Neuron (in vitro differentiated cells): ENCODE measurements at regions not wholly inside any gene's neighbourhood (a gene's known extent, or its start where the extent isn't known, plus 50 kb on each side); places are given as distances from the start of the nearest gene placed in this dataset.

Experiments
- H2AFZ ChIP-seq: one replicate; pipeline ENCODE4 v1.6.1; 2013; ENCODE audit warnings: low read depth, mild to moderate bottlenecking, inconsistent platforms, low read length, moderate library complexity
- H3K27me3 ChIP-seq: one replicate; pipeline ENCODE4 v1.6.1; 2013; ENCODE audit warnings: low read length; ENCODE audit not compliant: insufficient read depth
- H3K36me3 ChIP-seq: one replicate; pipeline ENCODE4 v1.6.1; 2013; ENCODE audit warnings: low read length; ENCODE audit not compliant: insufficient read depth
- H3K4me1 ChIP-seq: one replicate; pipeline ENCODE4 v1.6.1; 2013; ENCODE audit warnings: low read length; ENCODE audit not compliant: insufficient read depth
- H3K4me3 ChIP-seq: 2 replicates; pipeline ENCODE4 v1.5.1; 2013; ENCODE audit warnings: mild to moderate bottlenecking, low read length, moderate library complexity
- H3K9me3 ChIP-seq: one replicate; pipeline ENCODE4 v1.6.1; 2013; ENCODE audit warnings: low read length

- Histone ChIP-seq H3K9me3 (no peaks in the 10 kb centered on the region), H3K4me3 (no peak overlapping the region)
Measured at GRCh38 chr4:146124023-146124680, 51.4 kb upstream of the LSM6 start.

GRCh38 chr4:146123231-146123630 is 52.3 kb upstream of the LSM6 start:
- H3K4me3 ChIP-seq: no peak overlapping the region
- H2AFZ ChIP-seq: no peak overlapping the region
- no peaks in the 10 kb centered on the region for H3K36me3 ChIP-seq

More at GRCh38 chr4:146124023-146124680, 51.4 kb upstream of the LSM6 start:
- no peaks in the 10 kb centered on the region for H3K36me3 ChIP-seq
- peaks cover 3% of the 10 kb centered on the region for H3K27me3 ChIP-seq
- no peaks in the 10 kb centered on the region for H3K4me1 ChIP-seq
- no peak overlapping the region for H2AFZ ChIP-seq

GRCh38 chr4:146122398-146122797 is 53.1 kb upstream of the LSM6 start:
- Histone ChIP-seq H3K4me1 (no peaks in the 10 kb centered on the region), H3K9me3 (no peaks in the 10 kb centered on the region), H2AFZ (no peak overlapping the region), H3K4me3 (no peak overlapping the region), H3K27me3 (peaks cover 3% of the 10 kb centered on the region), H3K36me3 (no peaks in the 10 kb centered on the region)

More at GRCh38 chr4:146123231-146123630, 52.3 kb upstream of the LSM6 start:
- no peaks in the 10 kb centered on the region for H3K4me1 ChIP-seq
- H3K27me3 ChIP-seq: peaks cover 3% of the 10 kb centered on the region
- H3K9me3 ChIP-seq: no peaks in the 10 kb centered on the region

- Histone ChIP-seq H3K4me3 (no peak overlapping the region), H3K27me3 (peaks cover 3% of the 10 kb centered on the region), H3K36me3 (no peaks in the 10 kb centered on the region), H3K9me3 (no peaks in the 10 kb centered on the region), H2AFZ (no peak overlapping the region), H3K4me1 (no peaks in the 10 kb centered on the region)
Measured at GRCh38 chr4:146121757-146122156, 53.8 kb upstream of the LSM6 start.

GRCh38 chr4:146119845-146120404 is 55.6 kb upstream of the LSM6 start:
- Histone ChIP-seq H3K4me3 (no peak overlapping the region), H3K36me3 (no peaks in the 10 kb centered on the region), H3K9me3 (no peaks in the 10 kb centered on the region), H3K27me3 (peaks cover 3% of the 10 kb centered on the region), H2AFZ (no peak overlapping the region), H3K4me1 (no peaks in the 10 kb centered on the region)

- H2AFZ ChIP-seq: no peak overlapping the region
- no peaks in the 10 kb centered on the region for H3K27me3 ChIP-seq
- no peaks in the 10 kb centered on the region for H3K36me3 ChIP-seq
- H3K4me1 ChIP-seq: no peaks in the 10 kb centered on the region
- no peak overlapping the region for H3K4me3 ChIP-seq
- no peaks in the 10 kb centered on the region for H3K9me3 ChIP-seq
Measured at GRCh38 chr4:146114066-146114465, 61.5 kb upstream of the LSM6 start.

GRCh38 chr4:146113171-146113570 is 62.3 kb upstream of the LSM6 start:
- Histone ChIP-seq H3K4me3 (no peak overlapping the region), H3K27me3 (no peaks in the 10 kb centered on the region), H3K36me3 (no peaks in the 10 kb centered on the region)

GRCh38 chr4:146112389-146112788 is 63.1 kb upstream of the LSM6 start:
- H3K36me3 ChIP-seq: no peaks in the 10 kb centered on the region
- H3K4me3 ChIP-seq: no peak overlapping the region
- no peak overlapping the region for H2AFZ ChIP-seq
- no peaks in the 10 kb centered on the region for H3K27me3 ChIP-seq
- H3K4me1 ChIP-seq: no peaks in the 10 kb centered on the region
- no peaks in the 10 kb centered on the region for H3K9me3 ChIP-seq

More at GRCh38 chr4:146113171-146113570, 62.3 kb upstream of the LSM6 start:
- no peaks in the 10 kb centered on the region for H3K4me1 ChIP-seq
- no peaks in the 10 kb centered on the region for H3K9me3 ChIP-seq
- H2AFZ ChIP-seq: no peak overlapping the region

GRCh38 chr4:146110871-146111485 is 64.5 kb upstream of the LSM6 start:
- no peak overlapping the region for H2AFZ ChIP-seq
- no peaks in the 10 kb centered on the region for H3K9me3 ChIP-seq
- no peak overlapping the region for H3K4me3 ChIP-seq
- no peaks in the 10 kb centered on the region for H3K36me3 ChIP-seq
- no peaks in the 10 kb centered on the region for H3K4me1 ChIP-seq
- no peaks in the 10 kb centered on the region for H3K27me3 ChIP-seq

GRCh38 chr4:146108756-146109155 is 66.8 kb upstream of the LSM6 start:
- no peak overlapping the region for H2AFZ ChIP-seq
- no peak overlapping the region for H3K4me3 ChIP-seq

GRCh38 chr4:146107587-146108240 is 67.8 kb upstream of the LSM6 start:
- no peak overlapping the region for H2AFZ ChIP-seq
- no peaks in the 10 kb centered on the region for H3K9me3 ChIP-seq
- H3K36me3 ChIP-seq: no peaks in the 10 kb centered on the region
- H3K4me3 ChIP-seq: no peak overlapping the region
- H3K27me3 ChIP-seq: no peaks in the 10 kb centered on the region
- no peaks in the 10 kb centered on the region for H3K4me1 ChIP-seq

More at GRCh38 chr4:146108756-146109155, 66.8 kb upstream of the LSM6 start:
- Histone ChIP-seq H3K36me3 (no peaks in the 10 kb centered on the region), H3K4me1 (no peaks in the 10 kb centered on the region), H3K9me3 (no peaks in the 10 kb centered on the region), H3K27me3 (no peaks in the 10 kb centered on the region)

- Histone ChIP-seq H3K9me3 (no peaks in the 10 kb centered on the region), H3K4me3 (no peak overlapping the region), H2AFZ (no peak overlapping the region), H3K4me1 (no peaks in the 10 kb centered on the region), H3K36me3 (no peaks in the 10 kb centered on the region), H3K27me3 (no peaks in the 10 kb centered on the region)
Measured at GRCh38 chr4:146105464-146105863, 70.1 kb upstream of the LSM6 start.

- Histone ChIP-seq H2AFZ (no peak overlapping the region), H3K4me3 (no peak overlapping the region), H3K27me3 (no peaks in the 10 kb centered on the region), H3K9me3 (no peaks in the 10 kb centered on the region), H3K4me1 (no peaks in the 10 kb centered on the region), H3K36me3 (no peaks in the 10 kb centered on the region)
Measured at GRCh38 chr4:146104541-146104940, 71.0 kb upstream of the LSM6 start.
